HS-27A (cell line): ENCODE measurements at regions not wholly inside any gene's neighbourhood (a gene's known extent, or its start where the extent isn't known, plus 50 kb on each side); places are given as distances from the start of the nearest gene placed in this dataset.

Experiments used
- DNase-seq: peaks from one replicate; pipeline ENCODE4 v3.0.0-alpha.2; 2012; ENCODE audit warnings: low read depth, missing footprints

GRCh38 chrX:69277369-69277990, 112.2 kb upstream of the PJA1 start:
- DNase-seq: no peak

GRCh38 chrX:69268611-69269010, 103.4 kb upstream of the PJA1 start:
- DNase-seq: no peak

- DNase-seq: no peak
Measured at GRCh38 chrX:69264158-69264581, 98.9 kb upstream of the PJA1 start.

GRCh38 chrX:69263251-69263820, 98.1 kb upstream of the PJA1 start:
- DNase-seq: no peak

- no peak for DNase-seq
Measured at GRCh38 chrX:69262036-69262936, 97.0 kb upstream of the PJA1 start.

- no peak for DNase-seq
Measured at GRCh38 chrX:69260169-69260568, 94.9 kb upstream of the PJA1 start.

GRCh38 chrX:69258893-69259292, 93.6 kb upstream of the PJA1 start:
- DNase-seq: no peak

- no peak for DNase-seq
Measured at GRCh38 chrX:69257499-69258127, 92.4 kb upstream of the PJA1 start.

- no peak for DNase-seq
Measured at GRCh38 chrX:69256291-69256565, 91.0 kb upstream of the PJA1 start.

- no peak for DNase-seq
Measured at GRCh38 chrX:69255441-69256290, 90.4 kb upstream of the PJA1 start.

GRCh38 chrX:69253821-69254220, 88.6 kb upstream of the PJA1 start:
- DNase-seq: no peak

GRCh38 chrX:69243276-69243675, 78.0 kb upstream of the PJA1 start:
- DNase-seq: no peak

GRCh38 chrX:69238887-69239231, 73.6 kb upstream of the PJA1 start:
- no peak for DNase-seq

GRCh38 chrX:69238114-69238886, 73.0 kb upstream of the PJA1 start:
- no peak for DNase-seq

GRCh38 chrX:69237236-69237635, 72.0 kb upstream of the PJA1 start:
- no peak for DNase-seq

- DNase-seq: no peak
Measured at GRCh38 chrX:69236641-69237040, 71.4 kb upstream of the PJA1 start.

GRCh38 chrX:69234624-69235023, 69.4 kb upstream of the PJA1 start:
- no peak for DNase-seq

GRCh38 chrX:69232945-69233344, 67.7 kb upstream of the PJA1 start:
- no peak for DNase-seq

- no peak for DNase-seq
Measured at GRCh38 chrX:69231903-69232302, 66.7 kb upstream of the PJA1 start.

GRCh38 chrX:69229436-69229835, 64.2 kb upstream of the PJA1 start:
- DNase-seq: no peak

GRCh38 chrX:69228732-69229131, 63.5 kb upstream of the PJA1 start:
- no peak for DNase-seq
